ENCODE measurements at regions not wholly inside any gene's neighbourhood (a gene's known extent, or its start where the extent isn't known, plus 50 kb on each side); places are given as distances from the start of the nearest gene placed in this dataset.
A peak's percentile ranks its signal among the peaks of the same experiment; 100 is the strongest.
"Not testable (repeated sequence)": the region's sequence is repeated elsewhere in the genome, so short reads cannot be mapped to it uniquely, and the experiment has no call there.

DNA sequence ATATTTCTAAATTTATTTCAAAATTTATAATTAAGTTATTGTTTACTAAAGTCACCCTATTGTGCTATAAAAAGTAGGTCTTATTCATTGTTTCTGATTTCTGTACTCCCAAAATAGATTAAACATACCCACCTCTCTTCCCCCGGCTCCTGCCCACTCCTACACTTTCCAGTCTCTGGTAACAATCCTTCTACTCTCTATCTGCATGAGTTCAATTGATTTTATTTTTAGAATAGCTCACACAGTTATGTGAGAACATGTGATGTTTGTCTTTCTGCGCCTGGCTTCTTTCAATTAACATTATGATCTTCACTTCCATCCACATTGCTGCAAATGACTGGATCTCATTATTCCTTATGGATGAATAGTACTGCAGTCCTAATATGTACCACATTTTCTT is 269.3 kb downstream of the ACTRT1 start:
- DNase-seq, result no peak

GRCh38 chrX:127764674-127765073 is 287.5 kb downstream of the ACTRT1 start:
- no peak for DNase-seq

DNA sequence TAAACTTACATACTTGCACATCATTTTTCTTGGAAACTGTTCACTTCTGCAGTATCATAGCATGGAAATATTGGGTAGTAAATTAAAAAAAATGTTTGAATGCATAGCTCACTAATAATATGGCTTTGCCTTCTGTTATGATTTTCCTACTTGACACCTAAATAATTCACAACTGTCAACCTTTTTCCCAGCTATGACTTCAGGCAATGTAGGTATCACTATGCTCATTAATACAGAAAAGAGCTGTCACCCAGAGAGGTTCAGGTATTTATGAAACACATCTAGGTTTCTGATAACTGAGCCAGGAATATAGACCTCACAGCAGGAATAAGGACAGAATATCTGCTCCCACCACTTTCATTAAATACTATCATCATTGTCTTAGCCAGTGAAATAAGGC is 289.5 kb downstream of the ACTRT1 start:
- DNase-seq, result no peak

DNA sequence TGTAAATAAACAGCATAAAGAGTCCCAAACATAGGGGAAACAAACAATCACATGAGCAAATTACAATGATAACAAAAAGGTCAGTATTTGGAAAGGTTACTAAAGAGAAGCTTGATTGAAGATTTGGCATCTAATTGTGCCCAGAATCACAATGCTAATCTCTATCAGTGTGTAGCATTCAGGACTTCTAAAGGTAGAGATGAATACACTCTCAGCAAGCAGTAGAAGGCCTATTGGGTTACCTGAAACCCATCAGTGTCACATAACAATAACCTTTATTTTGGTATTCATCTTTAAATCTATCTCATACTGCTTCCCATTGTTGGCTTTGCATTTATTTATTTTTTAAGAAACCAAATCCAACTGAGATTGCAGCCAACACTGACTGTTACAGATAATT is 319.5 kb downstream of the ACTRT1 start:
- DNase-seq, result no peak

DNA sequence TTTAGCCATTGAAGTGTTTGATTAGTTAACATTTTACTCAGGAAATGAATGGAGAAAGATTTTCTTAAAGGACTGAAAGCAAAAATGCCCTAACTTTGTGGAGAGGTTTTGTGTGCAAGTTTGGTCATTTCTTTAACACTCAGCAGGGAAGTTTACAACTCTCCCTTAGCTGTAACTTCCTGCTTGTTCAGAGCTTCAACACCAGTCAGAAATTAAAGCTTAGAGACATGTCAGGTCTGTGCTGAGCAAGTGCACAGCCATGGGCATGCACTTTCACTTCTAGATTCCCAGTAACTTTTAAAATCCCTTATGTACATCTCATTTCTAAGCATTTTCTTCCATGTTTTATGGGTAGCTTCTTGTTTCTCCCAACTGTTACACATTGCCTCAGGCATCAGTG is 326.0 kb downstream of the ACTRT1 start:
- DNase-seq, result no peak

DNA sequence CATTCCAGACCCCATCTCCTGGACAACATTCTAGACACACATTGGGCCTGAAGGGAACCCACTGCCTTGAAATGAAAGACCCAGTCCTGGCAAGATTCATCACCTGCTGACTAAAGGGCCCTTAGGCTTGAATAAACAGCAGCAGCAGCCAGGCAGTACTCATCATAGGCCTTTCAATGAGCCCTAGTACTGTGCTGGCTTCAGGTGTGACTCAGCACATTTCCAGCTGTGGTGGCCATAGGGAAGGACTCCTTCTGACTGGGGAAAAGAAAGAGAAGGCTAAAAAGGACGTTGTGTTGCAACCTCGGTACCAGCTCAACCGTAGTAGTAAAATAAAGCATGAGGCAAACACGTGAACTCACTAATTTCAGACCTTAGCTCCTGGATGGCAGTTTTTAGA is 344.0 kb downstream of the ACTRT1 start:
- DNase-seq, result peak; percentile 13

- DNase-seq, result no peak
Observed at GRCh38 chrX:127702527-127702926, 349.7 kb downstream of the ACTRT1 start.

DNA sequence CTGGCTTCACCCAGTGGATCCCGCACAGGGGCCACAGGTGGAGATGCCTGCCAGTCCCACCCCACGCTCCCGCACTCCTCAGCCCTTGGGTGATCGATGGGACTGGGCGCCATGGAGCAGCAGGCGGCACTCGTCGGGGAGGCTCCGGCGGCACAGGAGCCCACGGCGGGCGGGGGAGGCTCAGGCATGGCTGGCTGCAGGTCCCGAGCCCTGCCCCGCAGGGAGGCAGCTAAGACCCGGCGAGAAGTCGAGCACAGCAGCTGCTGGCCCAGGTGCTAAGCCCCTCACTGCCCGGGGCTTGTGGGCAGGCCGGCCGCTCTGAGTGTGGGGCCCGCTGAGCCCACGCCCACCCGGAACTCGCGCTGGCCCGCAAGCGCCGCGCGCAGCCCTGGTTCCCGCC is 389.3 kb downstream of the ACTRT1 start:
- DNase-seq, result not testable (repeated sequence)

GRCh38 chrX:127649011-127649410 is 403.2 kb downstream of the ACTRT1 start:
- no peak for DNase-seq

- no peak for DNase-seq
Observed at GRCh38 chrX:127621780-127622179, 430.4 kb downstream of the ACTRT1 start.

GRCh38 chrX:127606590-127606989 is 445.6 kb downstream of the ACTRT1 start:
- no peak for DNase-seq

- no peak for DNase-seq
Observed at GRCh38 chrX:127596882-127597281, 455.3 kb downstream of the ACTRT1 start.

GRCh38 chrX:127578395-127578794 is 473.8 kb downstream of the ACTRT1 start:
- no peak for DNase-seq

GRCh38 chrX:127577884-127578283 is 474.3 kb downstream of the ACTRT1 start:
- no peak for DNase-seq

DNA sequence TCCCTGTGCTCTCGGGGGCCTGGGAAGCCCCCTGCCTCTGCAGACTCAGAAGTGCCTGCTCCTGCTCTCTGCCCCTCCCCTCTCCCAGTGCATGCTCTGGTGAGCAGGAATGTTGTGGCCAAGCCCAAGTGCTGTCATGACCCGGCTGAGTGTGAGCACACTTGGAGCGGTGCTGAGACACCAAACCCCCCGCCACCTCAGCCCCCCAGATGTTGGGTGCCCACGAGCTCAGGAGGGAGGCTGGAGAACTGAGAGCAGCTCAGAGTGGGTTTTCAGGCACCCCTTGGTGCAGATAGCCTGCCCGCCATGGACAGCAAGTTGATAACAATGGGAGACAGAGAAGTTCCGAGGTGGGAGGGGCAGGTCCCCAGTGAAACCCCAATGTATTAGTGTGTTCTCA is 477.4 kb downstream of the ACTRT1 start:
- DNase-seq, result no peak

GRCh38 chrX:127572471-127572870 is 479.7 kb downstream of the ACTRT1 start:
- DNase-seq, result no peak

DNA sequence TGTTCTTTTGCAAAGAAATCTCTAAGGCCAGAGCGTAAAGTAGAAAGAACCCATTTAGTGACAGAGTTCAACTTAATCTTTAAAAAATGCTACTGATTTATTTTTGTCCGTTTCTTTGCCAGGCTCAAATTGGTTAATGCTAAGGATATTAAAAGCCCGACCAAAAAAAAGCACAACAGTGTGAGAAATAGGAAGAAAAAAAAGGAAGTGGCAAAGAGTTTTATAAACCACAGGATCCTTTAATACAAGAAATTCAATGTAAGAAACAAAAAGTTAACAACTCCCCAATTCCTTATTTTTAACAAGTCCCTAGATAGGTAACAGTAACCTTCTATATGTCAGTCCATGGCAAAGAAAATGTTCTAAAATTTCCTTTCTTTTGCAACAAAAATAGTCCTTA is 480.4 kb downstream of the ACTRT1 start:
- DNase-seq, result peak; percentile 39

- no peak for DNase-seq
Observed at GRCh38 chrX:127570276-127570675, 481.9 kb downstream of the ACTRT1 start.

- no peak for DNase-seq
Observed at GRCh38 chrX:127568691-127569090, 483.5 kb downstream of the ACTRT1 start.

GRCh38 chrX:127558811-127559210 is 493.4 kb downstream of the ACTRT1 start:
- DNase-seq, result no peak

GRCh38 chrX:127552571-127552970 is 499.6 kb downstream of the ACTRT1 start:
- no peak for DNase-seq

GRCh38 chrX:127519323-127519722 is 532.9 kb downstream of the ACTRT1 start:
- no peak for DNase-seq

DNA sequence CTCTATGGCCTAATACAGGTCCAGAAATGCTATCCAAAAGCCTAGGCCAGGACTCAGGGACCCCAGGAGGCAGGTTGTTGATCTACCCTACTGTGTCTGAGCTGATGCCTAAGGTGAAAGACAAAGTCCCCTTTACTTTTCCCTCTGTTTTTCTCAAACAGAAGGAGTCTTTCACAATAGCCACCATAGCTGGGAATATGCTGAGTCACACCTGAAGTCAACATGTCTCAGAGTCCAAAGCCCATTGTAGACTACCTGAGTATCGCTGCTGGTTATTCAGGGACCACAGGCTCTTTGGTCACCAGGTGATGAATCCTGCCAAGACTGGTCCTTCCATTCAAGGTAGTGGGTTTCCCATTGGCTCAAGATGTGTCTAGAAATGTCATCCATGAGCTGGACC is 562.2 kb downstream of the ACTRT1 start:
- no peak for DNase-seq

GRCh38 chrX:127466211-127466610 is 586.0 kb downstream of the ACTRT1 start:
- DNase-seq, result no peak

DNA sequence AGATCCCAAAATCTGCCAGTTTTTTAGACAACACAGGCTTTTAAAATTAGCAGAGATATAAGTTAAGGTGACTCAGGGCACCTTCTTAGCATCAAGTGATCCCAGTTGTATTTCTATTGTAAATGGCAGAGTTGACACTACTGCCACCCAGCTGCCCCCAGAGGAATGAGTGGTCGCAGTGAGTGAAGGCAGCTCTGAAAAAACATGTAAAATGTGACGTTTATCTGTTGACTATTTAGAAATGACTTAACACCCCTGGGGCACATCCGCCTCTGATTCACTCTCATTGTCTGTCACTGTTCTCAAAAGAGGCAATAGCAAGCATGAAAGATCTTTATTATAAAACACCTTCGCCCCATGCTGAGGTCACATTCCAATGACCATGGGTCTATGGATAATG is 592.4 kb downstream of the ACTRT1 start:
- DNase-seq, result no peak

GRCh38 chrX:127457161-127457560 is 595.0 kb downstream of the ACTRT1 start:
- no peak for DNase-seq
